Hematopoietic multipotent progenitor cell treated with erythropoietin and hydrocortisone succinate and interleukin-3 and kit ligand, for 8 days (in vitro differentiated cells): ENCODE measurements at regions not wholly inside any gene's neighbourhood (a gene's known extent, or its start where the extent isn't known, plus 50 kb on each side); places are given as distances from the start of the nearest gene placed in this dataset.
"Not testable (repeated sequence)": the region's sequence is repeated elsewhere in the genome, so short reads cannot be mapped to it uniquely, and the experiment has no call there.

Experiments used
- DNase-seq: peaks from one replicate; pipeline ENCODE4 v3.0.0-alpha.2; 2015

GRCh38 chr2:180258579-180258978 is 251.5 kb upstream of the CWC22 start:
- no peak for DNase-seq

DNA sequence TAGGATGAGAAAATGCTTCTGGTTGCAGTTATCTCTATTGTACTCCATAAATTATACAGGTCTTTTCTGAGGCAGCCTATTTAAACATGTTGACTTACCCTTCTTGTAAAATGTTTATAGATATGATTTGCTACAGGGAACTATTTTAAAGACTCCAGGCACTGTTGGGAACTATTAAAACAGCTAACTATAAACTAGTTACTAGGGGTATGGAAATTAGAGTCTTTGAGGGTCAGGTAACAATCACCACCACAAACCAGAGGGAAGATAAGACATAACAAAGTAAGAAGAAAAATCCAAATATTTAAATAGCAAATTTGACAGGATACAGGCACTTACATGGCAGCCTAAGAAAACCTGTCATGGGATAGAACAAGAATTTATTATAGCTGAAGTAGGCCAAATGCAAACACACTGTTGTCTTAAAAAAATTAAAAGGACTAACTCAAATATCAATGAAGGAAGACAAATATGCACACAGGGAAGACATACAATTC is 251.0 kb upstream of the CWC22 start:
- DNase-seq, result no peak

- DNase-seq, result no peak
Measured at GRCh38 chr2:180257247-180257646, 250.2 kb upstream of the CWC22 start.

DNA sequence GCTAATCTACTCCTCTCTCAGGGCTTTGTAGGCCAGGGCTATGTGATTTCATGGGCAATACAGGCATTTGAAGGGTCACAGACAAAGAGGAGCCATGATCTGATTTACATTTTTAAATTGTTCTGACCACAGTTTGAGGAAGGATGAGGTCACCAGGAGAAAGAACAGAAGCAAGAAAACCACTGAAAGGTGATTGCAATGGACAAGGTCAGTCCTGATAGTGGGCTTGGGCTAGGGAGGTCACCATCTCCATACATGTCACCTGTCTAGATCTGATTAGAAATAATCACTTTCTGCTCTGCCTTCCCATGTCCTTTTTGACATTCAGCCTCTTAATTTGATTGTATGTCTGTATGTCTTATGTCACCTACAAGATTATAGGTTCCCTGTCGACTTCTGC is 248.9 kb upstream of the CWC22 start:
- no peak for DNase-seq

GRCh38 chr2:180254872-180255271 is 247.8 kb upstream of the CWC22 start:
- DNase-seq, result no peak

- DNase-seq, result no peak
Measured at GRCh38 chr2:180247658-180248057, 240.6 kb upstream of the CWC22 start.

GRCh38 chr2:180246268-180246667 is 239.2 kb upstream of the CWC22 start:
- no peak for DNase-seq

DNA sequence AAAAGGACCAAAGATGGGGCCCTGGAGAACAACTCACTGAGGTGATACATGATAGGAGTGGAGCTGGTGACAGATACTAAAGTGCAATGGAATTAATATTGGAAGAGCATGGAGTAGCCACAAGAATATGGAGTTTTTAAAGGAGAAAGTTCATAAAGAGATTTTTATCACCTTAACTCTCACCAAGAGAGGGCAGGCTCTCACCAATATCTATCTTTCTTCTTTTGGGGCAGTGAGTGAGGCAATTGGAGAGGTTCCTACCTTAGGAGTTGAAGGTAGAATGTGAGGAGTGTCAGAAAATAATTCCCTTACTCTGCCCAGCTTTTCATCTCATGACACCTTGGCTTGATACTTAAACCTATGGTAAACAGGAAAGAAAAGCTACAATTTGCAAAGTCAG is 233.7 kb upstream of the CWC22 start:
- no peak for DNase-seq

DNA sequence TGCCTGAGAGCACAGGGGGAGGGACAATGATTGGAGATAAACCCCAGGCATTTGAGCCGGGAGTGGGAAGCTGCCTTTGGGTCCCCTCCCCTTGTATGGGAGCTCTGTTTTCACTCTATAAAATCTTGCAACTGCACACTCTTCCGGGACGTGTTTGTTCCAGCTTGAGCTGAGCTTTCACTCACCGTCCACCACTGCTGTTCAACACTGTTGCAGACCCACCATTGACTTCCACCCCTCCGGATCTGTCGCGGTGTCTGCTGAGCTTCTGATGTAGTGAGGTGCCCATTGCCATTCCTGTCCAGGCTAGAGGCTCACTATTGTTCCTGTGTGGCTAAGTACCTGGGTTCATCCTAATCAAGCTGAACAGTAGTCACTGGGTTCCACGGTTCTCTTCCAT is 231.6 kb upstream of the CWC22 start:
- DNase-seq, result no peak

GRCh38 chr2:180236061-180236460 is 229.0 kb upstream of the CWC22 start:
- not testable (repeated sequence) for DNase-seq

DNA sequence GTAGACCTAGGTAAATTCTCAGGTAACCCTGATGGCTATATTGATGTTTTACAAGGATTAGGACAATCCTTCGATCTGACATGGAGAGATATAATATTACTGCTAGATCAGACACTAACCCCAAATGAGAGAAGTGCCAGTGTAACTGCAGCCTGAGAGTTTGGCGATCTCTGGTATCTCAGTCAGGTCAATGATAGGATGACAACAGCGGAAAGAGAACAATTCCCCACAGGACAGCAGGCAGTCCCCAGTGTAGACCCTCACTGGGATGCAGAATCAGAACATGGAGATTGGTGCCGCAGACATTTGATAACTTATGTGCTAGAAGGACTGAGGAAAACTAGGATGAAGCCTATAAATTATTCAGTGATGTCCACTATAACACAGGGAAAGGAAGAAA is 228.4 kb upstream of the CWC22 start:
- not testable (repeated sequence) for DNase-seq

GRCh38 chr2:180234991-180235390 is 227.9 kb upstream of the CWC22 start:
- DNase-seq, result not testable (repeated sequence)

GRCh38 chr2:180231015-180231414 is 223.9 kb upstream of the CWC22 start:
- DNase-seq, result no peak

GRCh38 chr2:180227461-180227860 is 220.4 kb upstream of the CWC22 start:
- no peak for DNase-seq

- DNase-seq, result no peak
Measured at GRCh38 chr2:180225118-180225517, 218.0 kb upstream of the CWC22 start.

DNA sequence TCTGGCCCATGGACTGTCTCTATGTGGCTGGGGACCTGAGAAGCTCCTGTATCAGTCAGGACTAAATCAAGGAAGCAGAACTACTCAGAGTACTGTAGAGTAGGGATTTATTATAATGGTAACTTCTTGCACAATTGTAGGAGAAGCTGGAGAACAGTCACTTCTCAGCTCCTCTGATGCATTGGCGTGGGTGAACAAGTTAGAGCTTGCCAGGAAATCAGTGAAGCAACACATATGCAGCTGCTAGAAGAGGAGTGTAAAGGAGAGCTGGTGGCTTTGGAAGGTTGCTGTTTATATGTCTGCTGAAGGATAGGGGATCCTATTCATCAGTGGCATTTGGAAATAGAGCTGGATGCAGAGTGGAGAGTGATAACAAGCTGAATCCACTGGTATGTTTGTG is 215.5 kb upstream of the CWC22 start:
- no peak for DNase-seq

- no peak for DNase-seq
Measured at GRCh38 chr2:180219491-180219890, 212.4 kb upstream of the CWC22 start.

DNA sequence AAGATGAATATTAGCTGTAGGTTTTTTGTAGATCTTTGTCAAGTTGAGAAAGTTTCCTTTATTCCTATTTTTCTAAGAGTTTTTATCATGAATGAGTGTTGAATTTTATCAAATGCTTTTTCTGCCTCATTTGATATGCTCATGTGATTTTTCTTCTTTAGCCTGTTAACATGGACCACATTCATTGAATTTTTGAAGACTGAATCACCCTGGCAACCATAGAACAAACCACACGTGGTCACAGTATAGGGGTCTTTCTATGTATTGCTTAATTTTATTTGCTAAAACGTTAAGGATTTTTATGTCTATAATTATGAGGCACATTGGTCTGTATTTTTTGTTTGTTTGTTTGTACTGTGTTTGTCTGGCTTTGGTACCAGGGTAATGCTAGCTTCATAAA is 201.7 kb upstream of the CWC22 start:
- DNase-seq, result no peak

- DNase-seq, result no peak
Measured at GRCh38 chr2:180205621-180206235, 198.6 kb upstream of the CWC22 start.

- no peak for DNase-seq
Measured at GRCh38 chr2:180203972-180204371, 196.9 kb upstream of the CWC22 start.

DNA sequence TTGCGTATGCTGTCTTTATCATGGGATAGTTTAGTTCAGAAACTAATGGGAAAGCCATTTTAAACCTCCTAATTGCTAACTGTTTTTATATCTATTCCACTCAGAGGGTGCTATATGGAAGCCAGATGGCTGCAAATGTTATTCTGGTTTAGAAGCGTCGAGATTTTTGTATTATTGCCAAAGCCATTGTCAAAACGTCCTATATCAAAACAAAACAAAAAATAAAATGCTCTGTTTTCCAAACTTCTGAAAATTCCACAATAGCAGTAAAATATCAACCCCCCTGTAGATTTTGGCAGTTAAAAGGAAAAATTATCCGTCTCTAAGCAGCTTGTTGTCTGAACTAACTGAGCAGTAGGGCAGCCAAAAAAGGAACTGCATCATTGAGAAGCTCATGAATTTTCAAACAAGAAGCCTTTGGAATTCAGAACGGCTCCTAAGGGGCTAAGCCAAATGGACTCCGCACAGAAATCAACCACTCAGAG is 195.4 kb upstream of the CWC22 start:
- no peak for DNase-seq

- DNase-seq, result no peak
Measured at GRCh38 chr2:180196419-180196977, 189.4 kb upstream of the CWC22 start.

DNA sequence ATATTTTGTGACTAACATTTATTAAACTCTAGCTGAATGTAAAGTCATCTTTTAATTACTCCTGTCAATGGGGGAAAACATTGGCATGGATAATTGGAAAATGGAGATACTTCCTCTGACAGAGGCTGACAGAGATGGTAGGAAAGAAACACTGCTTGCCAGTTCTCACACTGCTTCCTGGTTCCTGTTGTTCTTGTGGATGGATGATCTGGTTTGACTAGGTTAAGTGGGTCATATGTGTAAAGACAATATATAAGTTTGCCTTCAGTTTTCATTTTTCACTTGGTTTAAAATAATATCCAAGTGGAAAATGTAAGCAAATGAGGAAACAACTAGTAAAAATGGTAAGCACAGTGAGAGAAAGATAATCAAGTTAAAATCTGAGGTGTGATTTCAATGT is 188.8 kb upstream of the CWC22 start:
- DNase-seq, result no peak

- DNase-seq, result no peak
Measured at GRCh38 chr2:180191432-180192124, 184.5 kb upstream of the CWC22 start.
